ENCODE measurements at regions not wholly inside any gene's neighbourhood (a gene's known extent, or its start where the extent isn't known, plus 50 kb on each side); places are given as distances from the start of the nearest gene placed in this dataset.

- no TSS peak for BruUV-seq (replicated peaks)
- Histone ChIP-seq H3K79me2 (ENCODE audit: control insufficient read depth, insufficient read depth, low read length) (no peaks in the 10 kb centered on the region), H3K36me3 (ENCODE audit: control insufficient read depth, insufficient read depth, low read length) (no peaks in the 10 kb centered on the region), H3K4me3 (no peak overlapping the region), H2AFZ (ENCODE audit: low read depth, low read length) (no peak overlapping the region), H3K4me1 (replicated peaks in 1 of 2; ENCODE audit: control insufficient read depth in 2 of 2, insufficient read depth in 2 of 2, low read length in 2 of 2) (no peaks in the 10 kb centered on the region), H3K4me2 (ENCODE audit: insufficient read depth, low read length) (no peak overlapping the region), H4K20me1 (replicated peaks; ENCODE audit: control insufficient read depth, insufficient read depth, low read length) (no peaks in the 10 kb centered on the region), H3K27me3 (ENCODE audit: control insufficient read depth in 2 of 2, insufficient read depth in 2 of 2, low read length in 2 of 2) (no peaks in the 10 kb centered on the region), H3K9me1 (ENCODE audit: control insufficient read depth, insufficient read depth, low read length) (no peaks in the 10 kb centered on the region), H3K9me3 (replicated peaks; ENCODE audit: control insufficient read depth, insufficient read depth, low read depth, low read length) (no peaks in the 10 kb centered on the region), H3K9ac (ENCODE audit: insufficient read depth in 1 of 2, low read depth in 2 of 2, low read length in 2 of 2) (no peak overlapping the region), H3K27ac (ENCODE audit: extremely low read depth, low read depth, low read length) (no peak overlapping the region)
- DNase-seq (ENCODE audit: extremely low read depth in 1 of 4, low spot score in 3 of 4) (no peak), FAIRE-seq (no peak), ATAC-seq (no peak)
- POLR2A ChIA-PET: no interaction called here
- CTCF ChIA-PET (ENCODE audit: low intra/inter-chr PET ratio): no interaction called here
- in situ Hi-C loops (cut with MboI) (no loop called here), intact Hi-C loops (cut with micrococcal nuclease) (no loop called here)
- TF ChIP-seq, protein P1, sequence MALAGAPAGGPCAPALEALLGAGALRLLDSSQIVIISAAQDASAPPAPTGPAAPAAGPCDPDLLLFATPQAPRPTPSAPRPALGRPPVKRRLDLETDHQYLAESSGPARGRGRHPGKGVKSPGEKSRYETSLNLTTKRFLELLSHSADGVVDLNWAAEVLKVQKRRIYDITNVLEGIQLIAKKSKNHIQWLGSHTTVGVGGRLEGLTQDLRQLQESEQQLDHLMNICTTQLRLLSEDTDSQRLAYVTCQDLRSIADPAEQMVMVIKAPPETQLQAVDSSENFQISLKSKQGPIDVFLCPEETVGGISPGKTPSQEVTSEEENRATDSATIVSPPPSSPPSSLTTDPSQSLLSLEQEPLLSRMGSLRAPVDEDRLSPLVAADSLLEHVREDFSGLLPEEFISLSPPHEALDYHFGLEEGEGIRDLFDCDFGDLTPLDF (CRISPR knock-in tag; IDR thresholded peaks at IDR 0.05): no peak
- no peak for TF ChIP-seq NBN (IDR thresholded peaks at IDR 0.05; ENCODE audit: low read depth)
- no peak for TF ChIP-seq SIX5 (IDR thresholded peaks at IDR 0.05; ENCODE audit: borderline replicate concordance in 1 of 2, insufficient read depth in 1 of 2, low read depth in 1 of 2, low read length in 2 of 2)
- 0% methylated on average over 2 of the region's 2 CpGs for whole genome bisulfite sequencing (ENCODE audit: insufficient coverage, low coverage, missing lambda C conversion rate)
These were observed 136.5 kb upstream of the C11orf87 start for GRCh38 chr11:109285465-109285864.

- DNase-seq (ENCODE audit: extremely low read depth in 1 of 4, low spot score in 3 of 4) (no peak), ATAC-seq (no peak), FAIRE-seq (no peak)
- WGBS (ENCODE audit: insufficient coverage, low coverage, missing lambda C conversion rate): 0% methylated on average over 2 of the region's 2 CpGs
- no peaks in the 10 kb centered on the region for H4K20me1 ChIP-seq (replicated peaks; ENCODE audit: control insufficient read depth, insufficient read depth, low read length)
- no peaks in the 10 kb centered on the region for H3K4me1 ChIP-seq (replicated peaks in 1 of 2; ENCODE audit: control insufficient read depth in 2 of 2, insufficient read depth in 2 of 2, low read length in 2 of 2)
- 0 out of 2 replicates have a peak, but pooled peaks cover 3% of the 10 kb centered on the region for H3K9me3 ChIP-seq (replicated peaks; ENCODE audit: control insufficient read depth, insufficient read depth, low read depth, low read length)
- no peaks in the 10 kb centered on the region for H3K27me3 ChIP-seq (ENCODE audit: control insufficient read depth in 2 of 2, insufficient read depth in 2 of 2, low read length in 2 of 2)
- H3K27ac ChIP-seq (ENCODE audit: extremely low read depth, low read depth, low read length): no peak overlapping the region
- H3K4me2 ChIP-seq (ENCODE audit: insufficient read depth, low read length): no peak overlapping the region
- H3K9ac ChIP-seq (ENCODE audit: insufficient read depth in 1 of 2, low read depth in 2 of 2, low read length in 2 of 2): no peak overlapping the region
- POLR2A ChIA-PET: no interaction called here
- TF ChIP-seq HNRNPL (IDR thresholded peaks at IDR 0.05; ENCODE audit: low read depth, low read length) (no peak), ATF1 (CRISPR knock-in tag; IDR thresholded peaks at IDR 0.05) (no peak), ATF1 (tag; IDR thresholded peaks at IDR 0.05) (no peak), PHF8 (IDR thresholded peaks at IDR 0.05; ENCODE audit: borderline replicate concordance, low read length) (no peak), EWSR1 (IDR thresholded peaks at IDR 0.05; ENCODE audit: borderline replicate concordance, low read depth, partially characterized antibody) (no peak)
- TF ChIP-seq, protein P2, sequence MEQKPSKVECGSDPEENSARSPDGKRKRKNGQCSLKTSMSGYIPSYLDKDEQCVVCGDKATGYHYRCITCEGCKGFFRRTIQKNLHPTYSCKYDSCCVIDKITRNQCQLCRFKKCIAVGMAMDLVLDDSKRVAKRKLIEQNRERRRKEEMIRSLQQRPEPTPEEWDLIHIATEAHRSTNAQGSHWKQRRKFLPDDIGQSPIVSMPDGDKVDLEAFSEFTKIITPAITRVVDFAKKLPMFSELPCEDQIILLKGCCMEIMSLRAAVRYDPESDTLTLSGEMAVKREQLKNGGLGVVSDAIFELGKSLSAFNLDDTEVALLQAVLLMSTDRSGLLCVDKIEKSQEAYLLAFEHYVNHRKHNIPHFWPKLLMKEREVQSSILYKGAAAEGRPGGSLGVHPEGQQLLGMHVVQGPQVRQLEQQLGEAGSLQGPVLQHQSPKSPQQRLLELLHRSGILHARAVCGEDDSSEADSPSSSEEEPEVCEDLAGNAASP (IDR thresholded peaks at IDR 0.05): no peak
- no peak overlapping the region for H3K4me3 ChIP-seq
- H3K9me1 ChIP-seq (ENCODE audit: control insufficient read depth, insufficient read depth, low read length): no peaks in the 10 kb centered on the region
- in situ Hi-C loops (cut with MboI): no loop called here
- CTCF ChIA-PET (ENCODE audit: low intra/inter-chr PET ratio): no interaction called here
- H2AFZ ChIP-seq (ENCODE audit: low read depth, low read length): no peak overlapping the region
- intact Hi-C loops (cut with micrococcal nuclease): no loop called here
- no TSS peak for BruUV-seq (replicated peaks)
- H3K79me2 ChIP-seq (ENCODE audit: control insufficient read depth, insufficient read depth, low read length): no peaks in the 10 kb centered on the region
- H3K36me3 ChIP-seq (ENCODE audit: control insufficient read depth, insufficient read depth, low read length): no peaks in the 10 kb centered on the region
These were observed 130.4 kb upstream of the C11orf87 start for GRCh38 chr11:109291553-109291952.
